ENCODE measurements at regions not wholly inside any gene's neighbourhood (a gene's known extent, or its start where the extent isn't known, plus 50 kb on each side); places are given as distances from the start of the nearest gene placed in this dataset.

GRCh38 chr20:24365670-24366069 is 103.8 kb upstream of the SYNDIG1 start:
- no peak overlapping the region for H3K27ac ChIP-seq
- no peaks in the 10 kb centered on the region for H3K36me3 ChIP-seq
- 29 to 31% methylated on average over 3 of the region's 3 CpGs for WGBS, 2 donors
- no peak for DNase-seq
- no peak for TF ChIP-seq CTCF (IDR thresholded peaks at IDR 0.05)
- no peak overlapping the region for H3K4me3 ChIP-seq
- no peaks in the 10 kb centered on the region for H3K27me3 ChIP-seq
- no peaks in the 10 kb centered on the region for H3K4me1 ChIP-seq
- FAIRE-seq = no peak
- H3K9me3 ChIP-seq = no peaks in the 10 kb centered on the region
- intact Hi-C loops (cut with DNase I) = no loop called here
- no peak for ATAC-seq

- no peak for DNase-seq
- no peaks in the 10 kb centered on the region for H3K36me3 ChIP-seq
- H3K4me3 ChIP-seq = no peak overlapping the region
- no peaks in the 10 kb centered on the region for H3K4me1 ChIP-seq
- H3K27ac ChIP-seq = no peak overlapping the region
- intact Hi-C loops (cut with DNase I) = no loop called here
- no peak for TF ChIP-seq CTCF (IDR thresholded peaks at IDR 0.05)
- ATAC-seq = no peak
- FAIRE-seq = no peak
- 35 to 36% methylated on average over 4 of the region's 4 CpGs for WGBS, 2 donors
- H3K27me3 ChIP-seq = no peaks in the 10 kb centered on the region
- H3K9me3 ChIP-seq = no peaks in the 10 kb centered on the region
Measured at GRCh38 chr20:24364482-24364881, 104.9 kb upstream of the SYNDIG1 start.

GRCh38 chr20:24363031-24363430 is 106.4 kb upstream of the SYNDIG1 start:
- no peak for DNase-seq
- no peak for FAIRE-seq
- Histone ChIP-seq H3K36me3 (no peaks in the 10 kb centered on the region), H3K27me3 (no peaks in the 10 kb centered on the region), H3K27ac (no peak overlapping the region), H3K4me3 (no peak overlapping the region), H3K4me1 (no peaks in the 10 kb centered on the region), H3K9me3 (no peaks in the 10 kb centered on the region)
- no peak for ATAC-seq
- intact Hi-C loops (cut with DNase I) = no loop called here
- 79 to 88% methylated on average over 8 of the region's 8 CpGs for WGBS, 2 donors
- no peak for TF ChIP-seq CTCF (IDR thresholded peaks at IDR 0.05)

GRCh38 chr20:24362080-24362479 is 107.3 kb upstream of the SYNDIG1 start:
- Histone ChIP-seq H3K27ac (no peak overlapping the region), H3K36me3 (no peaks in the 10 kb centered on the region), H3K4me3 (no peak overlapping the region), H3K27me3 (no peaks in the 10 kb centered on the region), H3K4me1 (no peaks in the 10 kb centered on the region), H3K9me3 (no peaks in the 10 kb centered on the region)
- FAIRE-seq = no peak
- DNase-seq = no peak
- intact Hi-C loops (cut with DNase I) = no loop called here
- ATAC-seq = no peak
- TF ChIP-seq CTCF (IDR thresholded peaks at IDR 0.05) = no peak

GRCh38 chr20:24361541-24361940 is 107.9 kb upstream of the SYNDIG1 start:
- FAIRE-seq = no peak
- WGBS, 2 donors = 57 to 78% methylated on average over 2 of the region's 2 CpGs
- intact Hi-C loops (cut with DNase I) = no loop called here

More at GRCh38 chr20:24361541-24361940, 107.9 kb upstream of the SYNDIG1 start:
- no peaks in the 10 kb centered on the region for H3K36me3 ChIP-seq
- H3K9me3 ChIP-seq = no peaks in the 10 kb centered on the region
- ATAC-seq (no peak), DNase-seq (no peak)
- no peaks in the 10 kb centered on the region for H3K4me1 ChIP-seq
- H3K4me3 ChIP-seq = no peak overlapping the region
- H3K27ac ChIP-seq = no peak overlapping the region
- TF ChIP-seq CTCF (IDR thresholded peaks at IDR 0.05) = no peak
- H3K27me3 ChIP-seq = no peaks in the 10 kb centered on the region
